MM.1S (cell line): ENCODE measurements at regions not wholly inside any gene's neighbourhood (a gene's known extent, or its start where the extent isn't known, plus 50 kb on each side); places are given as distances from the start of the nearest gene placed in this dataset.

Source experiments
- CTCF ChIP-seq: fragments of 300-600 bp; sonication (generic); IDR thresholded peaks from 2 replicates; pipeline ENCODE4 v1.5.1; 2016; ENCODE audit warnings: antibody characterized with exemption, low read length, mixed read lengths
- EZH2 ChIP-seq: fragments of 300-600 bp; sonication (generic); optimal IDR thresholded peaks from 2 replicates; pipeline ENCODE3; 2017; ENCODE audit warnings: low read depth, mild to moderate bottlenecking, antibody characterized with exemption, low read length, mixed read lengths
- EZH2phosphoT487 ChIP-seq: fragments of 300-600 bp; sonication (generic); IDR thresholded peaks from 2 replicates; pipeline ENCODE4 v1.6.1; 2018; ENCODE audit warnings: antibody characterized with exemption, low read length

GRCh38 chrX:108914791-108915190 is 178.4 kb upstream of the IRS4 start:
- no peak for TF ChIP-seq CTCF
- no peak for TF ChIP-seq EZH2phosphoT487
- no peak for TF ChIP-seq EZH2
